Anterior cingulate cortex (tissue), 58 donors: ENCODE measurements at regions not wholly inside any gene's neighbourhood (a gene's known extent, or its start where the extent isn't known, plus 50 kb on each side); places are given as distances from the start of the nearest gene placed in this dataset.
"Not testable (repeated sequence)": the region's sequence is repeated elsewhere in the genome, so short reads cannot be mapped to it uniquely, and the experiment has no call there.

Experiments
- DNase-seq, 58 donors: peaks; one replicate each; lab custom pipeline; 2025; lab: John Stamatoyannopoulos, UW

GRCh38 chr11:95413761-95414160 is 182.8 kb upstream of the SESN3 start:
- DNase-seq: no peak

GRCh38 chr11:95413021-95413420 is 182.0 kb upstream of the SESN3 start:
- DNase-seq: no peak

GRCh38 chr11:95412074-95412473 is 181.1 kb upstream of the SESN3 start:
- DNase-seq: no peak

GRCh38 chr11:95410707-95411106 is 179.7 kb upstream of the SESN3 start:
- DNase-seq: not testable (repeated sequence)

GRCh38 chr11:95406271-95406670 is 175.3 kb upstream of the SESN3 start:
- DNase-seq: no peak

- DNase-seq: no peak
Observed at GRCh38 chr11:95404370-95404769, 173.4 kb upstream of the SESN3 start.

GRCh38 chr11:95398437-95399112 is 167.6 kb upstream of the SESN3 start:
- no peak for DNase-seq

- DNase-seq: no peak
Observed at GRCh38 chr11:95392644-95393043, 161.6 kb upstream of the SESN3 start.

GRCh38 chr11:95389427-95389826 is 158.4 kb upstream of the SESN3 start:
- DNase-seq: no peak

GRCh38 chr11:95388086-95388485 is 157.1 kb upstream of the SESN3 start:
- DNase-seq: no peak

GRCh38 chr11:95387325-95387724 is 156.3 kb upstream of the SESN3 start:
- no peak for DNase-seq

GRCh38 chr11:95385577-95385976 is 154.6 kb upstream of the SESN3 start:
- DNase-seq: no peak

- no peak for DNase-seq
Observed at GRCh38 chr11:95379479-95379878, 148.5 kb upstream of the SESN3 start.

- DNase-seq: no peak
Observed at GRCh38 chr11:95378789-95379188, 147.8 kb upstream of the SESN3 start.

- DNase-seq: no peak
Observed at GRCh38 chr11:95378111-95378510, 147.1 kb upstream of the SESN3 start.

GRCh38 chr11:95375886-95376285 is 144.9 kb upstream of the SESN3 start:
- DNase-seq: no peak

GRCh38 chr11:95375451-95375850 is 144.4 kb upstream of the SESN3 start:
- DNase-seq: no peak

GRCh38 chr11:95374105-95374504 is 143.1 kb upstream of the SESN3 start:
- no peak for DNase-seq

- no peak for DNase-seq
Observed at GRCh38 chr11:95373241-95373640, 142.2 kb upstream of the SESN3 start.

- no peak for DNase-seq
Observed at GRCh38 chr11:95372097-95372656, 141.2 kb upstream of the SESN3 start.

- no peak for DNase-seq
Observed at GRCh38 chr11:95371153-95371552, 140.2 kb upstream of the SESN3 start.

- no peak for DNase-seq
Observed at GRCh38 chr11:95367726-95368125, 136.7 kb upstream of the SESN3 start.

GRCh38 chr11:95365348-95365747 is 134.3 kb upstream of the SESN3 start:
- DNase-seq: no peak
